H9 (cell line): ENCODE measurements at regions not wholly inside any gene's neighbourhood (a gene's known extent, or its start where the extent isn't known, plus 50 kb on each side); places are given as distances from the start of the nearest gene placed in this dataset.
A peak's percentile ranks its signal among the peaks of the same experiment; 100 is the strongest.

ENCODE experiments used
- DNase-seq: peaks from one replicate; pipeline ENCODE4 v3.0.0-alpha.2; 2017
- H2AFZ ChIP-seq: one replicate; pipeline ENCODE4 v1.6.1; 2013; ENCODE audit warnings: mild to moderate bottlenecking, low read length, control low read depth, moderate library complexity
- H2AK5ac ChIP-seq: 2 replicates; pipeline ENCODE4 v1.6.1; 2013; ENCODE audit warnings: low read length, control low read depth, mixed read lengths; ENCODE audit not compliant: insufficient read length
- H2BK120ac ChIP-seq: one replicate; pipeline ENCODE4 v1.6.1; 2013; ENCODE audit warnings: low read depth, mild to moderate bottlenecking, low read length, control low read depth, inconsistent platforms; ENCODE audit not compliant: poor library complexity, severe bottlenecking
- H2BK12ac ChIP-seq: 2 replicates; pipeline ENCODE4 v1.6.1; 2013; ENCODE audit warnings: low read length, control low read depth, mixed read lengths, low read depth; ENCODE audit not compliant: insufficient read length
- H2BK15ac ChIP-seq: 2 replicates; pipeline ENCODE4 v1.6.1; 2013; ENCODE audit warnings: low read depth, low read length, control low read depth
- H2BK20ac ChIP-seq: one replicate; pipeline ENCODE4 v1.6.1; 2013; ENCODE audit warnings: low read depth, mild to moderate bottlenecking, low read length, control low read depth, inconsistent platforms; ENCODE audit not compliant: poor library complexity, severe bottlenecking
- H2BK5ac ChIP-seq: 2 replicates; pipeline ENCODE4 v1.6.1; 2013; ENCODE audit warnings: low read length, control low read depth, mixed read lengths; ENCODE audit not compliant: insufficient read length
- H3K14ac ChIP-seq: 2 replicates; pipeline ENCODE4 v1.6.1; 2013; ENCODE audit warnings: low read length, control low read depth; ENCODE audit not compliant: insufficient read depth
- H3K18ac ChIP-seq: 2 replicates; pipeline ENCODE4 v1.6.1; 2013; ENCODE audit warnings: low read depth, mild to moderate bottlenecking, mixed read lengths, low read length, control low read depth; ENCODE audit not compliant: insufficient read length
- H3K23ac ChIP-seq: 2 replicates; pipeline ENCODE4 v1.6.1; 2013; ENCODE audit warnings: low read length, control low read depth, mixed read lengths, low read depth; ENCODE audit not compliant: insufficient read length
- H3K23me2 ChIP-seq: 2 replicates; pipeline ENCODE4 v1.6.1; 2013; ENCODE audit warnings: low read depth, mild to moderate bottlenecking, mixed read lengths, low read length, control low read depth; ENCODE audit not compliant: insufficient read length, poor library complexity, severe bottlenecking
- H3K27ac ChIP-seq: 2 replicates; pipeline ENCODE4 v1.5.1; 2013; ENCODE audit warnings: low read length, control low read depth, mixed read lengths, low read depth; ENCODE audit not compliant: insufficient read length
- H3K27me3 ChIP-seq: 2 replicates; pipeline ENCODE4 v1.6.1; 2013; ENCODE audit warnings: low read length, control low read depth, inconsistent platforms; ENCODE audit not compliant: insufficient read depth
- H3K4ac ChIP-seq: 2 replicates; pipeline ENCODE4 v1.6.1; 2013; ENCODE audit warnings: low read depth, mild to moderate bottlenecking, control low read depth, inconsistent platforms, low read length, moderate library complexity
- H3K4me1 ChIP-seq: 2 replicates; pipeline ENCODE4 v1.6.1; 2013; ENCODE audit warnings: low read length, control low read depth, inconsistent platforms; ENCODE audit not compliant: insufficient read depth
- H3K4me2 ChIP-seq: 2 replicates; pipeline ENCODE4 v1.6.1; 2013; ENCODE audit warnings: low read length, control low read depth, mixed read lengths; ENCODE audit not compliant: insufficient read length, insufficient read depth
- H3K56ac ChIP-seq: 2 replicates; pipeline ENCODE4 v1.6.1; 2013; ENCODE audit warnings: low read depth, mild to moderate bottlenecking, mixed read lengths, low read length, control low read depth; ENCODE audit not compliant: insufficient read length
- H3K79me1 ChIP-seq: 2 replicates; pipeline ENCODE4 v1.6.1; 2013; ENCODE audit warnings: low read depth, mild to moderate bottlenecking, moderate library complexity, low read length, control low read depth, inconsistent platforms; ENCODE audit not compliant: insufficient read depth, poor library complexity, severe bottlenecking
- H3K79me2 ChIP-seq: 2 replicates; pipeline ENCODE4 v1.6.1; 2013; ENCODE audit warnings: low read length, control low read depth, inconsistent platforms; ENCODE audit not compliant: insufficient read depth
- H3K9ac ChIP-seq: 2 replicates; pipeline ENCODE4 v1.6.1; 2013; ENCODE audit warnings: low read length, control low read depth, mixed read lengths; ENCODE audit not compliant: insufficient read length; ENCODE audit errors: extremely low read depth
- H3K9me3 ChIP-seq: one replicate; pipeline ENCODE4 v1.6.1; 2013; ENCODE audit warnings: low read depth, low read length, inconsistent platforms; ENCODE audit not compliant: control insufficient read depth
- H3T11ph ChIP-seq: one replicate; pipeline ENCODE4 v1.6.1; 2013; ENCODE audit warnings: mild to moderate bottlenecking, low read length, control low read depth, inconsistent platforms
- H4K20me1 ChIP-seq: one replicate; pipeline ENCODE4 v1.6.1; 2013; ENCODE audit not compliant: control insufficient read depth, insufficient read length, insufficient read depth
- H4K5ac ChIP-seq: 2 replicates; pipeline ENCODE4 v1.6.1; 2013; ENCODE audit warnings: low read depth, mild to moderate bottlenecking, mixed read lengths, low read length, control low read depth; ENCODE audit not compliant: insufficient read length
- H4K8ac ChIP-seq: replicated peaks from 2 replicates; pipeline ENCODE4 v1.6.1; 2013; ENCODE audit warnings: low read length, control low read depth, mixed read lengths, low read depth; ENCODE audit not compliant: insufficient read length
- H4K91ac ChIP-seq: 2 replicates; pipeline ENCODE4 v1.6.1; 2013; ENCODE audit warnings: low read depth, mild to moderate bottlenecking, moderate library complexity, mixed read lengths, low read length, control low read depth; ENCODE audit not compliant: insufficient read length
- H3K27ac Mint-ChIP-seq, 3 experiments: 2 replicates in 2 of 3; 3 replicates in 1 of 3; pipeline ENCODE4 v1.8.0; 2020 to 2021; ENCODE audit warnings: mixed read lengths in 3 of 3, mild to moderate bottlenecking in 1 of 3, moderate library complexity in 1 of 3
- H3K27me3 Mint-ChIP-seq: 2 replicates; pipeline ENCODE4 v1.8.0; 2021; ENCODE audit warnings: low read depth, mild to moderate bottlenecking, moderate library complexity, mixed read lengths
- H3K36me3 Mint-ChIP-seq, 3 experiments: 2 replicates in 2 of 3; 3 replicates in 1 of 3; pipeline ENCODE4 v1.8.0; 2020 to 2021; ENCODE audit warnings: low read depth in 3 of 3, mixed read lengths in 3 of 3; ENCODE audit not compliant: insufficient read depth in 1 of 3
- H3K4me1 Mint-ChIP-seq, 2 experiments: 2 replicates each; pipeline ENCODE4 v1.8.0; 2020; ENCODE audit warnings: mixed read lengths in 2 of 2
- H3K4me3 Mint-ChIP-seq, 2 experiments: 2 replicates in 1 of 2; 3 replicates in 1 of 2; pipeline ENCODE4 v1.8.0; 2020 to 2021; ENCODE audit warnings: mild to moderate bottlenecking in 2 of 2, mixed read lengths in 2 of 2, moderate library complexity in 1 of 2
- H3K9me3 Mint-ChIP-seq, 2 experiments: 2 replicates in 1 of 2; 3 replicates in 1 of 2; pipeline ENCODE4 v1.8.0; 2020; ENCODE audit warnings: mild to moderate bottlenecking in 2 of 2, mixed read lengths in 2 of 2, moderate library complexity in 1 of 2
- CTCF ChIP-seq: fragments of 200-600 bp; sonication (generic); conservative IDR thresholded peaks from 3 replicates; pipeline ENCODE4 v1.8.0; 2021; ENCODE audit warnings: antibody characterized with exemption, mild to moderate bottlenecking
- WGBS: extraction: QIAGEN DNeasy Blood & Tissue Kit; methylation state at CpG from one replicate; pipeline ENCODE4 v1.1.7; 2013; ENCODE audit warnings: missing lambda C conversion rate, low lambda C conversion rate, mixed read lengths; ENCODE audit not compliant: insufficient read length; ENCODE audit errors: extremely low coverage; 5-methylcytosine and 5-hydroxymethylcytosine counted together

DNA sequence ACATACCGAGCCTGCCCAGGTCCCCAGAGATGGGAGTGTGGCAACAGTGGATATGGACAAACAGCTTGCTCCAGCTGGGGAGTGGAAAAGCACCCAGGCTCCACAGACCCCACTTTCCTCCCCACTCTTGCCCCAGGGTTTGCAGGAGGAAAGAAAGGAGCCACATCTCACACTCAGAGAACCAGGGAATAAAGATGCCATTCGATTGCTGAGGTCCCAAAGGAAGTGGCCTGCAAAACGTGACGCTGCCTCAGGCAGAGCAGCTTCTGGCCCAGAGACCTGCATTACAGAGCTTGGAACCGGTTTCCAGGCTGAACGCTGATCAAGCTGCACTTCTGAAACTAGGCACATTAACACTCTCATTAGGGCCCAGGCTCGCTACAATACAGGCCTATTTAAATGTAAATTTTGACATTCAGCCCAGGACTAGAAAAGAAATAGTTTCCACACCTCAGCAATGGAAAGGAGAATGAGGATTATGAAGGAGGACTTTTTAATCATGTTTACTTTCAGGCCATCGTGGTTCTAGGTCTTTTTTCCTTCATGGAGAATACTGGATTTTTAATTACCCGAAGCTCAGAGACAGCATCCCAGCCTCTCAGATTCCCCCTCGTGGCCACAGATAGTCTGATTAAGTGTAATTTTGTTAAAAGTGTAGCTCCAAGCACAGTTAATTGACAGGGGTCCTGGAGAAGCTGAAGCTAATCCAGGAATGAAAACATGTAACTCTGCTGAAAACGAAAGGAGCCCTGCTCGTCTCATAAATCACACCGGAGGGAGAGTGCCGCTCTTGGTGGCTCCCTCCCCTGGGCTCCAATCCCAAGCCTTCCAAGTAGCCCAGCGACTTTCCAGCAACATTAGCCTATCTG, 221.3 kb upstream of the RAB6C start:
- Histone ChIP-seq H2BK5ac (no peak overlapping the region), H2BK15ac (no peak overlapping the region), H3K27ac (no peak overlapping the region), H3K4ac (no peak overlapping the region), H3K23ac (no peak overlapping the region), H4K5ac (no peak overlapping the region), H4K8ac (no peak overlapping the region), H4K20me1 (no peaks in the 10 kb centered on the region), H2BK20ac (no peak overlapping the region), H3K4me2 (peak overlapping the region; percentile 42), H2BK120ac (no peak overlapping the region), H3K23me2 (no peaks in the 10 kb centered on the region), H3K4me1 (peaks cover 1% of the 10 kb centered on the region; the same call in 1 of the 2 replicates), H4K91ac (no peak overlapping the region), H3T11ph (no peak overlapping the region), H3K79me2 (no peaks in the 10 kb centered on the region), H2BK12ac (no peak overlapping the region), H3K79me1 (no peaks in the 10 kb centered on the region), H3K56ac (no peak overlapping the region), H2AK5ac (no peak overlapping the region), H3K14ac (no peak overlapping the region), H3K9me3 (no peaks in the 10 kb centered on the region), H3K18ac (peak overlapping the region; percentile 27), H3K27me3 (no peaks in the 10 kb centered on the region), H2AFZ (no peak overlapping the region), H3K9ac (no peak overlapping the region)
- no CpG with 5 or more reads among the region's 15 CpGs for WGBS
- peaks cover 0 to 2% of the 10 kb centered on the region in 2 experiments; a peak in 1 of 5 replicates for H3K9me3 Mint-ChIP-seq
- peaks cover 28% of the 10 kb centered on the region in 2 experiments for H3K4me1 Mint-ChIP-seq
- H3K4me3 Mint-ChIP-seq, result peak overlapping the region; percentile 43 to 53; a peak in 4 of 5 replicates
- peaks cover 0 to 3% (median 0%) of the 10 kb centered on the region in 3 experiments; a peak in 1 of 7 replicates for H3K36me3 Mint-ChIP-seq
- DNase-seq, result peak; percentile 78
- peaks cover 7% of the 10 kb centered on the region for H3K27me3 Mint-ChIP-seq
- peak overlapping the region; percentile 76 to 97 (median 87) for H3K27ac Mint-ChIP-seq
- no peak; the same call in 2 of the 3 replicates for TF ChIP-seq CTCF
